Gastrocnemius medialis (tissue), 4 donors: ENCODE measurements at regions not wholly inside any gene's neighbourhood (a gene's known extent, or its start where the extent isn't known, plus 50 kb on each side); places are given as distances from the start of the nearest gene placed in this dataset.

Experiments
- ATAC-seq, 2 donors: fragments of 150-250 bp; one replicate each; pipeline ENCODE4 v1.9.1; 2016
- DNase-seq, 2 donors: peaks; one replicate each; pipeline ENCODE4 v3.0.0-alpha.2; 2019
- H3K27ac ChIP-seq, 4 donors: fragments of 200-600 bp; sonication (generic); 1 replicate in 1 of 4; 2 replicates in 3 of 4; pipeline ENCODE4 v1.5.1; 2016 to 2018; ENCODE audit warnings: mild to moderate bottlenecking in 2 of 4, moderate library complexity in 1 of 4
- H3K27me3 ChIP-seq, 3 donors: fragments of 200-600 bp; sonication (generic) in 2 of 3; 1 replicate in 1 of 3; 2 replicates in 2 of 3; pipeline versions ENCODE4 v1.5.1 to v1.6.0; 2016 to 2019; ENCODE audit warnings: mild to moderate bottlenecking in 1 of 3, moderate library complexity in 1 of 3
- H3K36me3 ChIP-seq, 2 donors: fragments of 200-600 bp; sonication (generic) in 1 of 2; one replicate each; pipeline ENCODE4 v1.5.1; 2017 to 2018
- H3K4me1 ChIP-seq, 2 donors: fragments of 200-600 bp; sonication (generic) in 1 of 2; one replicate each; pipeline ENCODE4 v1.5.1; 2016 to 2017; ENCODE audit warnings: mild to moderate bottlenecking in 2 of 2
- H3K4me3 ChIP-seq, 4 donors: fragments of 200-600 bp; sonication (generic) in 3 of 4; 1 replicate in 1 of 4; 2 replicates in 3 of 4; pipeline ENCODE4 v1.5.1; 2016 to 2019; ENCODE audit warnings: mild to moderate bottlenecking in 2 of 4
- H3K9me3 ChIP-seq, 3 donors: fragments of 200-600 bp; sonication (generic) in 2 of 3; 1 replicate in 1 of 3; 2 replicates in 2 of 3; pipeline ENCODE4 v1.5.1; 2016 to 2019
- POLR2A ChIP-seq, 2 donors: fragments of 450-650 bp; IDR thresholded peaks; one replicate each; pipeline ENCODE4 v1.6.1; 2017; ENCODE audit warnings: antibody characterized with exemption in 2 of 2, mild to moderate bottlenecking in 2 of 2, moderate library complexity in 2 of 2
- in situ Hi-C, 4 donors: fragments of 200-750 bp; cut with MboI; loops; one replicate each; pipeline versions ENCODE4 v1.15.0 to v1.8.0; 2017; ENCODE audit warnings: low sequenced_read_pairs in 4 of 4
- intact Hi-C: fragments of 100-400 bp; cut with DNase I; formaldehyde crosslinking; loops from one replicate; pipeline ENCODE4 v1.15.1; 2023; ENCODE audit warnings: low total_unique reads
- TF ChIP-seq, protein P1 (sequence below), 5 experiments: fragments of 450-650 bp in 3 of 5; fragments of 200-600 bp in 2 of 5; sonication (generic) in 2 of 5; IDR thresholded peaks in 4 of 5; conservative IDR thresholded peaks in 1 of 5; 1 replicate in 4 of 5; 2 replicates in 1 of 5; pipeline ENCODE4 v1.5.1; 2016 to 2019; ENCODE audit warnings: antibody characterized with exemption in 5 of 5, mild to moderate bottlenecking in 3 of 5, moderate library complexity in 3 of 5

DNA sequence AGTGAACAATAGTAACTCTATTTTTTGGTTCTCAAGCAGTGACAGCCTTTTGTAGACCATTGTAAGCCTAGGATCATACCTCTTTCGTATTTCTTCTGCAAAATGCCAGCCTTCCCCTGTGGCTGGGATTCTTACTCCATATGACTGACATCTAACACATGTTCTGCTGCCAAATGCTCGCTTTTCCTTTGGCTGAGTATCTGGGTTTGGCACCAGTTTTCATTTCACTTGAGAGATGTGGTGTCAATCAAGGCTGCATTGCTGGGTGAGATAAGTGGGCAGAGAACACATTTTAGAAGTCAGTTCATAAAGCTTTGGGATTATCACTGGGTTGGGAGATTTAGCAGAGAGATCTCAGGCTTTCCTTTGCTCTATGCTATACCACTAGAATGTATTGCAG, 514.7 kb upstream of the SGO1 start:
- H3K9me3 ChIP-seq, result no peaks in the 10 kb centered on the region
- DNase-seq, result no peak
- in situ Hi-C loops (no loop called here), intact Hi-C loops (no loop called here)
- H3K36me3 ChIP-seq, result no peaks in the 10 kb centered on the region
- no peaks in the 10 kb centered on the region for H3K4me1 ChIP-seq
- TF ChIP-seq, protein P1, sequence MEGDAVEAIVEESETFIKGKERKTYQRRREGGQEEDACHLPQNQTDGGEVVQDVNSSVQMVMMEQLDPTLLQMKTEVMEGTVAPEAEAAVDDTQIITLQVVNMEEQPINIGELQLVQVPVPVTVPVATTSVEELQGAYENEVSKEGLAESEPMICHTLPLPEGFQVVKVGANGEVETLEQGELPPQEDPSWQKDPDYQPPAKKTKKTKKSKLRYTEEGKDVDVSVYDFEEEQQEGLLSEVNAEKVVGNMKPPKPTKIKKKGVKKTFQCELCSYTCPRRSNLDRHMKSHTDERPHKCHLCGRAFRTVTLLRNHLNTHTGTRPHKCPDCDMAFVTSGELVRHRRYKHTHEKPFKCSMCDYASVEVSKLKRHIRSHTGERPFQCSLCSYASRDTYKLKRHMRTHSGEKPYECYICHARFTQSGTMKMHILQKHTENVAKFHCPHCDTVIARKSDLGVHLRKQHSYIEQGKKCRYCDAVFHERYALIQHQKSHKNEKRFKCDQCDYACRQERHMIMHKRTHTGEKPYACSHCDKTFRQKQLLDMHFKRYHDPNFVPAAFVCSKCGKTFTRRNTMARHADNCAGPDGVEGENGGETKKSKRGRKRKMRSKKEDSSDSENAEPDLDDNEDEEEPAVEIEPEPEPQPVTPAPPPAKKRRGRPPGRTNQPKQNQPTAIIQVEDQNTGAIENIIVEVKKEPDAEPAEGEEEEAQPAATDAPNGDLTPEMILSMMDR (IDR thresholded peaks at IDR 0.05 in 4 of 5, conservative IDR thresholded peaks at IDR 0.05 in 1 of 5), result no peak
- TF ChIP-seq POLR2A (IDR thresholded peaks at IDR 0.05), result no peak
- H3K4me3 ChIP-seq, result no peak overlapping the region
- ATAC-seq, result no peak
- no peaks in the 10 kb centered on the region for H3K27me3 ChIP-seq
- H3K27ac ChIP-seq, result no peak overlapping the region

GRCh38 chr3:20698896-20699295, 512.9 kb upstream of the SGO1 start:
- no peaks in the 10 kb centered on the region for H3K36me3 ChIP-seq
- no peaks in the 10 kb centered on the region for H3K4me1 ChIP-seq
- in situ Hi-C loops (no loop called here), intact Hi-C loops (no loop called here)
- H3K9me3 ChIP-seq, result no peaks in the 10 kb centered on the region
- H3K4me3 ChIP-seq, result no peak overlapping the region
- ATAC-seq, result no peak
- H3K27me3 ChIP-seq, result no peaks in the 10 kb centered on the region
- no peak overlapping the region for H3K27ac ChIP-seq
- no peak for DNase-seq
- TF ChIP-seq POLR2A (IDR thresholded peaks at IDR 0.05), result no peak
- TF ChIP-seq, protein P1 (IDR thresholded peaks at IDR 0.05 in 4 of 5, conservative IDR thresholded peaks at IDR 0.05 in 1 of 5), result no peak

DNA sequence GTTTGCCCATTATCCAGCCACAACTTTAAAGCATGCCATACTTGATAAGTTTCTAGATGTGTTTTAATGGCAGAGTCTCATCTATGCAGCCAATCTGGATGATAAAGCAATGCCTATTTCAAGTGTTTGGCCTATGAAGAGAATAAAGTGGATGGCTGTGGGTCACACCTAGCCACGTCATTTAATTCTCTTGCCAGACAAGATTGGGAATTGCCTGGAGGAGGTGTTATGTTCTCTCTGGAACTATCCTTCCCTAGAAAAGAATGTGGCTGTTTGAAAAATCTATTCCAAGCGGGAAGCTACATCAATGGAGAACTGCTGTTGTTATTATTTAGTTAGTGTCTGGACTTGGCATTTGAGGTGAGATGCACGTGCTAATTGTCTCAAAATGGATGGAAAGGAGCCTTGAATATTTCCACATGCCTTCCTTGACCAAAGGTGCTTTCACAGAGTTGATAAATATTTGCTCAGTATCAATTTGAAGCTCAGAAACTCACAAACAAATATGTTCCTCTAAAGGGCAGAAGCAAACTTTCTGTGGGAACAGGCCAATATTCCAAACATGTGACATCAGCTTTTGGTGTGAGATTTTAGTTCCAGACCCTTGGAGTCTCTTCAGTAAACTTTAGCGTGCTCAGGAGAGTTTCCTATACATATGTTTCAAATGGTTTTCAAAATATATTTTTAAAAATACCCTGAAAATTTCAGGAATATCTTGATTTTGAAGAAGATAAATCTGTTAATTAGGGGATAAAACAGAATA, 510.6 kb upstream of the SGO1 start:
- intact Hi-C loops, result no loop called here
- Histone ChIP-seq H3K4me1 (no peaks in the 10 kb centered on the region), H3K9me3 (no peaks in the 10 kb centered on the region), H3K27ac (no peak overlapping the region), H3K4me3 (no peak overlapping the region), H3K36me3 (no peaks in the 10 kb centered on the region), H3K27me3 (no peaks in the 10 kb centered on the region)
- no peak for DNase-seq
- TF ChIP-seq, protein P1 (IDR thresholded peaks at IDR 0.05 in 4 of 5, conservative IDR thresholded peaks at IDR 0.05 in 1 of 5), result no peak
- TF ChIP-seq POLR2A (IDR thresholded peaks at IDR 0.05), result no peak
- in situ Hi-C loops, result no loop called here
- no peak for ATAC-seq

- TF ChIP-seq, protein P1 (IDR thresholded peaks at IDR 0.05 in 4 of 5, conservative IDR thresholded peaks at IDR 0.05 in 1 of 5), result no peak
- no peak for TF ChIP-seq POLR2A (IDR thresholded peaks at IDR 0.05)
- no peaks in the 10 kb centered on the region for H3K27me3 ChIP-seq
- H3K4me1 ChIP-seq, result no peaks in the 10 kb centered on the region
- DNase-seq (no peak), ATAC-seq (no peak)
- H3K9me3 ChIP-seq, result no peaks in the 10 kb centered on the region
- no peak overlapping the region for H3K27ac ChIP-seq
- H3K36me3 ChIP-seq, result no peaks in the 10 kb centered on the region
- intact Hi-C loops, result no loop called here
- in situ Hi-C loops, result no loop called here
- no peak overlapping the region for H3K4me3 ChIP-seq
These were observed 506.7 kb upstream of the SGO1 start for GRCh38 chr3:20692675-20693074.

GRCh38 chr3:20683910-20684309, 497.9 kb upstream of the SGO1 start:
- in situ Hi-C loops, result no loop called here
- peak; percentile 42 to 46 for ATAC-seq
- H3K36me3 ChIP-seq, result no peaks in the 10 kb centered on the region

More at GRCh38 chr3:20683910-20684309, 497.9 kb upstream of the SGO1 start:
- Histone ChIP-seq H3K27me3 (no peaks in the 10 kb centered on the region), H3K4me3 (no peak overlapping the region), H3K9me3 (no peaks in the 10 kb centered on the region), H3K27ac (peak overlapping the region in 2 of 4 donors; percentile 5 to 40), H3K4me1 (peaks cover 10 to 12% of the 10 kb centered on the region in 2 donors)
- TF ChIP-seq POLR2A (IDR thresholded peaks at IDR 0.05), result no peak
- TF ChIP-seq, protein P1 (IDR thresholded peaks at IDR 0.05 in 4 of 5, conservative IDR thresholded peaks at IDR 0.05 in 1 of 5), result no peak
- DNase-seq, result no peak
- intact Hi-C loops, result no loop called here
